K562 (cell line): ENCODE measurements at regions not wholly inside any gene's neighbourhood (a gene's known extent, or its start where the extent isn't known, plus 50 kb on each side); places are given as distances from the start of the nearest gene placed in this dataset.

ENCODE experiments used
- ATAC-seq: fragments of 200-7000 bp; cut with Tn5 transposase; 3 replicates; pipeline ENCODE4 v1.9.1; 2020; ENCODE audit warnings: moderate library complexity
- BruUV-seq: library from RNA; stranded (reverse); fragments of 400-500 nt; replicated peaks from 2 replicates; lab custom pipeline; 2021; lab: Mats Ljungman, UMichigan
- CTCF ChIA-PET: fragments of 300-600 bp; formaldehyde crosslinking; extraction: SDS; loops from one replicate; lab custom pipeline; 2021; ENCODE audit warnings: low intra/inter-chr PET ratio; lab: Yijun Ruan, JAX
- POLR2A ChIA-PET: fragments of 300-600, 350-650 bp; sonication (Branson Sonifier 250); formaldehyde crosslinking; extraction: SDS; loops from one replicate; lab custom pipeline; 2021; ENCODE audit warnings: antibody characterized with exemption, inconsistent platforms; lab: Yijun Ruan, JAX
- DNase-seq, 4 experiments: peaks; one replicate each; pipeline versions ENCODE4 v3.0.0 to v3.0.0-alpha.2; 2011 to 2018; ENCODE audit warnings: low spot score in 3 of 4, mixed read lengths in 3 of 4; ENCODE audit errors: extremely low read depth in 1 of 4
- FAIRE-seq: peaks from 2 replicates; lab custom pipeline; 2011; peaks lifted over from hg19 to GRCh38; lab: Jason Lieb, UNC
- H2AFZ ChIP-seq: 2 replicates; pipeline ENCODE4 v1.6.0; 2011; ENCODE audit warnings: low read depth, low read length, control low read depth, inconsistent platforms
- H3K27ac ChIP-seq: fragments of 200-600 bp; 3 replicates; pipeline ENCODE4 v1.8.0; 2011; ENCODE audit warnings: low read depth, mild to moderate bottlenecking, control low read depth, inconsistent platforms, low read length, moderate library complexity, mixed read lengths; ENCODE audit errors: extremely low read depth
- H3K27me3 ChIP-seq, 2 experiments: fragments of 300-600 bp in 1 of 2; 2 replicates in 1 of 2; 3 replicates in 1 of 2; pipeline versions ENCODE4 v1.6.0 to v1.8.0; 2011; ENCODE audit warnings: inconsistent platforms in 2 of 2, low read length in 2 of 2, mild to moderate bottlenecking in 1 of 2, mixed read lengths in 1 of 2, moderate library complexity in 1 of 2; ENCODE audit not compliant: control insufficient read depth in 2 of 2, insufficient read depth in 2 of 2
- H3K36me3 ChIP-seq: fragments of 300-600 bp; 3 replicates; pipeline ENCODE4 v1.8.0; 2011; ENCODE audit warnings: mild to moderate bottlenecking, low read length, inconsistent platforms; ENCODE audit not compliant: control insufficient read depth, insufficient read depth
- H3K4me1 ChIP-seq, 2 experiments: fragments of 200-600 bp in 1 of 2; replicated peaks in 1 of 2; 2 replicates in 1 of 2; 3 replicates in 1 of 2; pipeline versions ENCODE4 v1.5.1 to v1.8.0; 2011; ENCODE audit warnings: inconsistent platforms in 2 of 2, low read length in 2 of 2, mild to moderate bottlenecking in 1 of 2, mixed read lengths in 1 of 2, moderate library complexity in 1 of 2; ENCODE audit not compliant: control insufficient read depth in 2 of 2, insufficient read depth in 2 of 2
- H3K4me2 ChIP-seq: 2 replicates; pipeline ENCODE4 v1.6.1; 2011; ENCODE audit warnings: low read length, control low read depth, inconsistent platforms, mixed read lengths; ENCODE audit not compliant: insufficient read depth
- H3K4me3 ChIP-seq: fragments of 200-600 bp; sonication (generic), shearing (Covaris generic); 2 replicates; pipeline ENCODE4 v1.5.1; 2016; ENCODE audit warnings: control low read depth, inconsistent platforms
- H3K79me2 ChIP-seq: fragments of 200-600 bp; 3 replicates; pipeline ENCODE4 v1.8.0; 2011; ENCODE audit warnings: low read length, inconsistent platforms; ENCODE audit not compliant: control insufficient read depth, insufficient read depth
- H3K9ac ChIP-seq, 2 experiments: 2 replicates each; pipeline versions ENCODE4 v1.6.0 to v1.6.1; 2011; ENCODE audit warnings: low read depth in 2 of 2, low read length in 2 of 2, control low read depth in 1 of 2, inconsistent platforms in 1 of 2, mild to moderate bottlenecking in 1 of 2, mixed read lengths in 1 of 2; ENCODE audit not compliant: insufficient read depth in 1 of 2
- H3K9me1 ChIP-seq: one replicate; pipeline ENCODE4 v1.6.0; 2011; ENCODE audit warnings: inconsistent platforms, mild to moderate bottlenecking, low read length, moderate library complexity; ENCODE audit not compliant: control insufficient read depth, insufficient read depth
- H3K9me3 ChIP-seq: replicated peaks from 2 replicates; pipeline ENCODE4 v1.5.1; 2011; ENCODE audit warnings: low read depth, low read length, inconsistent platforms; ENCODE audit not compliant: control insufficient read depth, insufficient read depth
- H4K20me1 ChIP-seq: replicated peaks from 2 replicates; pipeline ENCODE4 v1.6.1; 2011; ENCODE audit warnings: low read length, inconsistent platforms, mixed read lengths; ENCODE audit not compliant: control insufficient read depth, insufficient read depth
- CEBPB ChIP-seq: fragments of 450-650 bp; IDR thresholded peaks from 2 replicates; pipeline ENCODE4 v1.6.1; 2016; ENCODE audit warnings: missing genetic modification characterization, missing compliant biosample characterization
- CREBBP ChIP-seq: IDR thresholded peaks from one replicate; pipeline ENCODE4 v1.6.1; 2012; ENCODE audit warnings: low read depth, mild to moderate bottlenecking, control low read depth, inconsistent platforms, low read length
- ZNF224 ChIP-seq: sonication (generic); formaldehyde crosslinking; IDR thresholded peaks from 2 replicates; pipeline ENCODE4 v1.8.0; 2022; ENCODE audit warnings: mild to moderate bottlenecking, missing genetic modification reagents
- WGBS: fragments of 100-300 bp; shearing (Covaris generic); methylation state at CpG from one replicate; pipeline ENCODE4 v1.1.6; 2016; ENCODE audit warnings: low coverage, mixed read lengths; ENCODE audit not compliant: insufficient coverage; ENCODE audit errors: missing lambda C conversion rate; 5-methylcytosine and 5-hydroxymethylcytosine counted together
- in situ Hi-C: fragments of 300-500 bp; cut with MboI; formaldehyde crosslinking; loops from 4 replicates; pipeline ENCODE4 v1.15.0; 2018; ENCODE audit warnings: inconsistent platforms, mixed read lengths
- intact Hi-C: fragments of 100-400 bp; cut with micrococcal nuclease; formaldehyde crosslinking; loops from 2 replicates; pipeline ENCODE4 v1.14.2; 2022
- TF ChIP-seq, protein P1 (sequence below): IDR thresholded peaks from 2 replicates; pipeline ENCODE4 v1.6.1; 2016; ENCODE audit warnings: missing genetic modification characterization, missing compliant biosample characterization

- ATAC-seq (no peak), DNase-seq (no peak), FAIRE-seq (no peak)
- no peaks in the 10 kb centered on the region for H4K20me1 ChIP-seq
- BruUV-seq: no TSS peak
- no peak overlapping the region for H2AFZ ChIP-seq
- H3K4me2 ChIP-seq: no peak overlapping the region
- H3K9me1 ChIP-seq: no peaks in the 10 kb centered on the region
- CTCF ChIA-PET: no interaction called here
- H3K27ac ChIP-seq: no peak overlapping the region
- no peaks in the 10 kb centered on the region for H3K27me3 ChIP-seq
- H3K4me1 ChIP-seq: no peaks in the 10 kb centered on the region
- H3K79me2 ChIP-seq: no peaks in the 10 kb centered on the region
- TF ChIP-seq ZNF224 (CRISPR knock-in tag): no peak
- TF ChIP-seq CEBPB (tag): no peak
- POLR2A ChIA-PET: no interaction called here
- no peak overlapping the region for H3K4me3 ChIP-seq
- H3K9me3 ChIP-seq: no peaks in the 10 kb centered on the region
- H3K9ac ChIP-seq: no peak overlapping the region
- in situ Hi-C loops (no loop called here), intact Hi-C loops (no loop called here)
- no peaks in the 10 kb centered on the region for H3K36me3 ChIP-seq
- WGBS: 0% methylated on average over 3 of the region's 3 CpGs
Observed at GRCh38 chr16:62752854-62753253, 716.6 kb upstream of the CDH8 start.

DNA sequence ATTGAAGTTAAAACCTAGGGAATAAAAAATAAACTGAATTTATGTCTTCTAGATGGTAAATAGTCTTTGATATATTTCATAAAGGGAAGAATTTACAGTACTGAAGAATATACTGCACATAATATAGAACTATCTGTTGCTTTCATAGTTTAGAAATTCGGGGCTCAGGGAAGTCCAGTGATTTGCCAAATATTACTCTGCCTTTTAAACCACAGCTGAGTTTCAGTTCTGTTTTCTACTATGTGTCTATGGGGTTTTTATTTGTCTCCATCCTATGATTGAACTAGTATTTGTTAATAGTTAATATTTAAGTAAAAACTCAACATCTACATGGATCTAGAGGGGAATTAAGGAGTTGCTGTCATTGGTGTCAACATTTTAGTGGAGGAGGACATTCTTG, 715.0 kb upstream of the CDH8 start:
- no peak overlapping the region for H3K9ac ChIP-seq
- no peak overlapping the region for H2AFZ ChIP-seq
- ChIA-PET CTCF (no interaction called here), POLR2A (no interaction called here)
- no peak overlapping the region for H3K27ac ChIP-seq
- ATAC-seq: no peak
- H3K4me3 ChIP-seq: no peak overlapping the region
- BruUV-seq: no TSS peak
- WGBS: 0% methylated on average over 1 of the region's 1 CpG
- no peaks in the 10 kb centered on the region for H3K36me3 ChIP-seq
- no peaks in the 10 kb centered on the region for H3K27me3 ChIP-seq
- no peaks in the 10 kb centered on the region for H4K20me1 ChIP-seq
- no peak for FAIRE-seq
- TF ChIP-seq, protein P1, sequence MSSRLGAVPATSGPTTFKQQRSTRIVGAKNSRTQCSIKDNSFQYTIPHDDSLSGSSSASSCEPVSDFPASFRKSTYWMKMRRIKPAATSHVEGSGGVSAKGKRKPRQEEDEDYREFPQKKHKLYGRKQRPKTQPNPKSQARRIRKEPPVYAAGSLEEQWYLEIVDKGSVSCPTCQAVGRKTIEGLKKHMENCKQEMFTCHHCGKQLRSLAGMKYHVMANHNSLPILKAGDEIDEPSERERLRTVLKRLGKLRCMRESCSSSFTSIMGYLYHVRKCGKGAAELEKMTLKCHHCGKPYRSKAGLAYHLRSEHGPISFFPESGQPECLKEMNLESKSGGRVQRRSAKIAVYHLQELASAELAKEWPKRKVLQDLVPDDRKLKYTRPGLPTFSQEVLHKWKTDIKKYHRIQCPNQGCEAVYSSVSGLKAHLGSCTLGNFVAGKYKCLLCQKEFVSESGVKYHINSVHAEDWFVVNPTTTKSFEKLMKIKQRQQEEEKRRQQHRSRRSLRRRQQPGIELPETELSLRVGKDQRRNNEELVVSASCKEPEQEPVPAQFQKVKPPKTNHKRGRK (tag): no peak
- no peak for TF ChIP-seq CREBBP
- intact Hi-C loops (no loop called here), in situ Hi-C loops (no loop called here)
- no peak for DNase-seq
- no peak overlapping the region for H3K4me2 ChIP-seq
- no peaks in the 10 kb centered on the region for H3K9me3 ChIP-seq
- H3K9me1 ChIP-seq: no peaks in the 10 kb centered on the region
- no peaks in the 10 kb centered on the region for H3K4me1 ChIP-seq
- no peaks in the 10 kb centered on the region for H3K79me2 ChIP-seq
